ENCODE measurements at regions not wholly inside any gene's neighbourhood (a gene's known extent, or its start where the extent isn't known, plus 50 kb on each side); places are given as distances from the start of the nearest gene placed in this dataset.

DNA sequence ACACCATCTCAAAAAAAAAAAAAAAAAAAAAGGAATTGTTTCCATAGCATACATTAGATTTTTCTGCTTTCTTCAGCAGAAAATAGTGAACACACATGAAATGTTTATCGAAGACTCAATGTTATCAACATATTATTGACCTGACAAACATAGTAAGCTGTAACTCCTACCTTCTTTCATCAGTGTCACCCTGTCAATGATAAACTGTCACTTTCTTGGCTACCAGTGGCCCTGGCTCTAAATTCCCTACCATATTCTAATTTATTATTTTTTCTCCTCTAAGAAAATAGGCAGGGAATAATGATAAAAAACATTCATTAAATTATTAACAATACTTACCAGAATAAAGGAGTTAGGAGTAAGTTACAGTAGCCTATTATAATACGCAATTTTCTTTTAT is 127.3 kb upstream of the KLHL1 start:
- TF ChIP-seq EZH2 (IDR thresholded peaks at IDR 0.05; ENCODE audit: low read length): no peak
- TF ChIP-seq, protein P1, sequence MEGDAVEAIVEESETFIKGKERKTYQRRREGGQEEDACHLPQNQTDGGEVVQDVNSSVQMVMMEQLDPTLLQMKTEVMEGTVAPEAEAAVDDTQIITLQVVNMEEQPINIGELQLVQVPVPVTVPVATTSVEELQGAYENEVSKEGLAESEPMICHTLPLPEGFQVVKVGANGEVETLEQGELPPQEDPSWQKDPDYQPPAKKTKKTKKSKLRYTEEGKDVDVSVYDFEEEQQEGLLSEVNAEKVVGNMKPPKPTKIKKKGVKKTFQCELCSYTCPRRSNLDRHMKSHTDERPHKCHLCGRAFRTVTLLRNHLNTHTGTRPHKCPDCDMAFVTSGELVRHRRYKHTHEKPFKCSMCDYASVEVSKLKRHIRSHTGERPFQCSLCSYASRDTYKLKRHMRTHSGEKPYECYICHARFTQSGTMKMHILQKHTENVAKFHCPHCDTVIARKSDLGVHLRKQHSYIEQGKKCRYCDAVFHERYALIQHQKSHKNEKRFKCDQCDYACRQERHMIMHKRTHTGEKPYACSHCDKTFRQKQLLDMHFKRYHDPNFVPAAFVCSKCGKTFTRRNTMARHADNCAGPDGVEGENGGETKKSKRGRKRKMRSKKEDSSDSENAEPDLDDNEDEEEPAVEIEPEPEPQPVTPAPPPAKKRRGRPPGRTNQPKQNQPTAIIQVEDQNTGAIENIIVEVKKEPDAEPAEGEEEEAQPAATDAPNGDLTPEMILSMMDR (optimal IDR thresholded peaks at IDR 0.05 in 1 of 3, IDR thresholded peaks at IDR 0.05 in 1 of 3, conservative IDR thresholded peaks at IDR 0.05 in 1 of 3; ENCODE audit: extremely low read depth in 1 of 3, insufficient read depth in 2 of 3, low read length in 3 of 3): no peak
